Thyroid gland (tissue), 4 donors: ENCODE measurements at regions not wholly inside any gene's neighbourhood (a gene's known extent, or its start where the extent isn't known, plus 50 kb on each side); places are given as distances from the start of the nearest gene placed in this dataset.

Experiments used
- POLR2A ChIP-seq, 2 donors: fragments of 450-650 bp; IDR thresholded peaks; one replicate each; pipeline ENCODE4 v1.6.1; 2017; ENCODE audit warnings: antibody characterized with exemption in 2 of 2, mild to moderate bottlenecking in 2 of 2, moderate library complexity in 1 of 2
- TF ChIP-seq, protein P1 (sequence below), 6 experiments: fragments of 200-600 bp in 3 of 6; fragments of 450-650 bp in 3 of 6; sonication (generic) in 3 of 6; IDR thresholded peaks; one replicate each; pipeline ENCODE4 v1.5.1; 2016 to 2019; ENCODE audit warnings: antibody characterized with exemption in 6 of 6, mild to moderate bottlenecking in 2 of 6, inconsistent platforms in 1 of 6, moderate library complexity in 1 of 6

DNA sequence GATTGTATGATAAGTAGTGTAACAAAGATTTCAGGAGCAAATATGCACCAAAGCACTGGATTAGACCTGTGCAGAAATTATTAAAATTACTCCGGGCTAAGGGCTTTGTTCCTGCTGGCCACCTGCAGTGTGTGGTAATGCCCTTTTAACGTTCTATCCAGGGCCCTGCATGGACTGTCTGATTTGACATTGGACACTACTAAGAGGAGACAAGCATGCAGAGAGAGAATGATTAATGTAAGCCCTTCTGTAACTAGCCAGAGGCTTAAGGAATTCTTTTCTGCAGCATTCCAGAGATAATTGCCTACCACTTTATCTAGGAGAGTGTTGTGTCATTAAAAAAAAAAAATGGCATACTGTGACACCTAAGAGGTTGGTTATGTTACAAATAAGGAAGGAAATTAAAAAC, 117.0 kb downstream of the PCDH7 start:
- TF ChIP-seq, protein P1, sequence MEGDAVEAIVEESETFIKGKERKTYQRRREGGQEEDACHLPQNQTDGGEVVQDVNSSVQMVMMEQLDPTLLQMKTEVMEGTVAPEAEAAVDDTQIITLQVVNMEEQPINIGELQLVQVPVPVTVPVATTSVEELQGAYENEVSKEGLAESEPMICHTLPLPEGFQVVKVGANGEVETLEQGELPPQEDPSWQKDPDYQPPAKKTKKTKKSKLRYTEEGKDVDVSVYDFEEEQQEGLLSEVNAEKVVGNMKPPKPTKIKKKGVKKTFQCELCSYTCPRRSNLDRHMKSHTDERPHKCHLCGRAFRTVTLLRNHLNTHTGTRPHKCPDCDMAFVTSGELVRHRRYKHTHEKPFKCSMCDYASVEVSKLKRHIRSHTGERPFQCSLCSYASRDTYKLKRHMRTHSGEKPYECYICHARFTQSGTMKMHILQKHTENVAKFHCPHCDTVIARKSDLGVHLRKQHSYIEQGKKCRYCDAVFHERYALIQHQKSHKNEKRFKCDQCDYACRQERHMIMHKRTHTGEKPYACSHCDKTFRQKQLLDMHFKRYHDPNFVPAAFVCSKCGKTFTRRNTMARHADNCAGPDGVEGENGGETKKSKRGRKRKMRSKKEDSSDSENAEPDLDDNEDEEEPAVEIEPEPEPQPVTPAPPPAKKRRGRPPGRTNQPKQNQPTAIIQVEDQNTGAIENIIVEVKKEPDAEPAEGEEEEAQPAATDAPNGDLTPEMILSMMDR (IDR thresholded peaks at IDR 0.05): no peak
- no peak for TF ChIP-seq POLR2A (IDR thresholded peaks at IDR 0.05)
